ENCODE measurements at regions not wholly inside any gene's neighbourhood (a gene's known extent, or its start where the extent isn't known, plus 50 kb on each side); places are given as distances from the start of the nearest gene placed in this dataset.
"Not testable (repeated sequence)": the region's sequence is repeated elsewhere in the genome, so short reads cannot be mapped to it uniquely, and the experiment has no call there.

GRCh38 chr6:15106958-15107643, 138.8 kb upstream of the JARID2 start:
- Histone ChIP-seq H3K36me3 (ENCODE audit: control insufficient read depth, insufficient read depth, low read length) (no peaks in the 10 kb centered on the region), H3K27me3 (ENCODE audit: control insufficient read depth, insufficient read depth, low read length) (no peaks in the 10 kb centered on the region), H3K4me3 (ENCODE audit: low read depth, low read length) (no peak overlapping the region)
- FAIRE-seq = no peak
- no peak for DNase-seq (ENCODE audit: low read depth)
- no peak for TF ChIP-seq CTCF (IDR thresholded peaks at IDR 0.05; ENCODE audit: insufficient read depth, low read length, severe bottlenecking)

GRCh38 chr6:15107644-15108382, 138.1 kb upstream of the JARID2 start:
- no peak for TF ChIP-seq CTCF (IDR thresholded peaks at IDR 0.05; ENCODE audit: insufficient read depth, low read length, severe bottlenecking)
- FAIRE-seq (no peak), DNase-seq (ENCODE audit: low read depth) (no peak)
- Histone ChIP-seq H3K36me3 (ENCODE audit: control insufficient read depth, insufficient read depth, low read length) (no peaks in the 10 kb centered on the region), H3K27me3 (ENCODE audit: control insufficient read depth, insufficient read depth, low read length) (no peaks in the 10 kb centered on the region), H3K4me3 (ENCODE audit: low read depth, low read length) (no peak overlapping the region)

- TF ChIP-seq CTCF (IDR thresholded peaks at IDR 0.05; ENCODE audit: insufficient read depth, low read length, severe bottlenecking) = no peak
- H3K4me3 ChIP-seq (ENCODE audit: low read depth, low read length) = no peak overlapping the region
- DNase-seq (ENCODE audit: low read depth) (no peak), FAIRE-seq (no peak)
- H3K27me3 ChIP-seq (ENCODE audit: control insufficient read depth, insufficient read depth, low read length) = no peaks in the 10 kb centered on the region
- H3K36me3 ChIP-seq (ENCODE audit: control insufficient read depth, insufficient read depth, low read length) = no peaks in the 10 kb centered on the region
Observed at GRCh38 chr6:15108383-15108715, 137.5 kb upstream of the JARID2 start.

- no peak for TF ChIP-seq CTCF (IDR thresholded peaks at IDR 0.05; ENCODE audit: insufficient read depth, low read length, severe bottlenecking)
- Histone ChIP-seq H3K4me3 (ENCODE audit: low read depth, low read length) (no peak overlapping the region), H3K27me3 (ENCODE audit: control insufficient read depth, insufficient read depth, low read length) (no peaks in the 10 kb centered on the region), H3K36me3 (ENCODE audit: control insufficient read depth, insufficient read depth, low read length) (no peaks in the 10 kb centered on the region)
- DNase-seq (ENCODE audit: low read depth) = no peak
- no peak for FAIRE-seq
Observed at GRCh38 chr6:15109338-15110090, 136.4 kb upstream of the JARID2 start.

GRCh38 chr6:15110726-15111354, 135.0 kb upstream of the JARID2 start:
- FAIRE-seq (no peak), DNase-seq (ENCODE audit: low read depth) (no peak)
- no peak for TF ChIP-seq CTCF (IDR thresholded peaks at IDR 0.05; ENCODE audit: insufficient read depth, low read length, severe bottlenecking)
- H3K27me3 ChIP-seq (ENCODE audit: control insufficient read depth, insufficient read depth, low read length) = no peaks in the 10 kb centered on the region
- H3K36me3 ChIP-seq (ENCODE audit: control insufficient read depth, insufficient read depth, low read length) = no peaks in the 10 kb centered on the region
- no peak overlapping the region for H3K4me3 ChIP-seq (ENCODE audit: low read depth, low read length)

- H3K4me3 ChIP-seq (ENCODE audit: low read depth, low read length); FAIRE-seq; H3K27me3 ChIP-seq (ENCODE audit: control insufficient read depth, insufficient read depth, low read length); DNase-seq (ENCODE audit: low read depth); H3K36me3 ChIP-seq (ENCODE audit: control insufficient read depth, insufficient read depth, low read length): not testable (repeated sequence)
Observed at GRCh38 chr6:15111576-15111975, 134.3 kb upstream of the JARID2 start.
